ENCODE measurements at regions not wholly inside any gene's neighbourhood (a gene's known extent, or its start where the extent isn't known, plus 50 kb on each side); places are given as distances from the start of the nearest gene placed in this dataset.

GRCh38 chr2:215736653-215737290 lies 276.6 kb downstream of the MREG start:
- TF ChIP-seq CTCF (IDR thresholded peaks at IDR 0.05) (0 out of 2 replicates have a peak, but pooled peaks have one; percentile 5), POLR2AphosphoS5 (IDR thresholded peaks at IDR 0.05; ENCODE audit: low read depth, low read length) (no peak)
